GM23338 (cell line): ENCODE measurements at regions not wholly inside any gene's neighbourhood (a gene's known extent, or its start where the extent isn't known, plus 50 kb on each side); places are given as distances from the start of the nearest gene placed in this dataset.

Experiments used
- CREB1 ChIP-seq: fragments of 250-450 bp; sonication (Bioruptor Pico); IDR thresholded peaks from 2 replicates; pipeline ENCODE4 v1.5.0; 2020; ENCODE audit warnings: low read depth, mild to moderate bottlenecking, moderate library complexity
- EZH2 ChIP-seq: fragments of 200-600 bp; sonication (generic); IDR thresholded peaks from one replicate; pipeline ENCODE4 v1.8.0; 2017; ENCODE audit warnings: antibody characterized with exemption, mild to moderate bottlenecking, low read depth; ENCODE audit not compliant: unreplicated experiment
- EZH2phosphoT487 ChIP-seq: fragments of 200-600 bp; sonication (generic); IDR thresholded peaks from one replicate; pipeline ENCODE4 v1.8.1; 2018; ENCODE audit warnings: antibody characterized with exemption; ENCODE audit not compliant: unreplicated experiment
- NANOG ChIP-seq: IDR thresholded peaks from 2 replicates; pipeline ENCODE4 v1.6.1; 2016; ENCODE audit warnings: antibody characterized with exemption, borderline replicate concordance
- POLR2AphosphoS5 ChIP-seq: IDR thresholded peaks from 2 replicates; pipeline ENCODE4 v1.6.1; 2016; ENCODE audit warnings: antibody characterized with exemption, low read depth
- ZNF114 ChIP-seq: fragments of 250-450 bp; sonication (Bioruptor Pico); IDR thresholded peaks from 2 replicates; pipeline ENCODE4 v1.5.0; 2020; ENCODE audit warnings: mild to moderate bottlenecking, moderate library complexity
- ZNF331 ChIP-seq: fragments of 250-450 bp; sonication (Bioruptor Pico); IDR thresholded peaks from 2 replicates; pipeline ENCODE4 v1.5.0; 2020; ENCODE audit warnings: low read depth, mild to moderate bottlenecking, moderate library complexity
- TF ChIP-seq, protein P1 (sequence below): IDR thresholded peaks from one replicate; pipeline ENCODE4 v1.6.1; 2018; ENCODE audit warnings: antibody characterized with exemption; ENCODE audit not compliant: unreplicated experiment
- TF ChIP-seq, protein P2 (sequence below), 2 experiments: fragments of 200-600 bp in 1 of 2; sonication (generic) in 1 of 2; conservative IDR thresholded peaks; 2 replicates each; pipeline versions ENCODE4 v1.5.1 to v1.6.1; 2016 to 2017; ENCODE audit warnings: antibody characterized with exemption in 2 of 2, low read depth in 2 of 2, mild to moderate bottlenecking in 2 of 2, moderate library complexity in 1 of 2
- TF ChIP-seq, protein P3 (sequence below): IDR thresholded peaks from 2 replicates; pipeline ENCODE4 v1.6.1; 2016; ENCODE audit warnings: antibody characterized with exemption

DNA sequence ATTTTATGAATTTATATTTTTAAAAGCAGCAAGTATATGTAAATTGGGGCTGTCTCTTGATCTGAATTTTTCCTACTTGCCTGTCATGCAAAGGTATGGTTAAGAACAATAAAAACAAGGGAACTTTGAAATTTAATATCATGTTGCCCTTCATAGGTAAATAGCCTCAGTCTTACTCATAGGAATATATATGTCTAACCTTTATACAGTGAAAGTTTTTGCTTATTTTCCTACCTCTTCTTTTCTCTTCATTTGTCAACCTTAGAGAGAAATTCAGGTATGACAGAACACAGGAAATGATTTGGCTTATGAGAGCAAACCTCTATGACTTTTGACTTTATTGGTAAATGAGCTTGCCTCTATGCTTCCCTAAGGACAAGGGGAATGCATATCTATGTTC lies 716.0 kb downstream of the CENPC start:
- TF ChIP-seq, protein P1, sequence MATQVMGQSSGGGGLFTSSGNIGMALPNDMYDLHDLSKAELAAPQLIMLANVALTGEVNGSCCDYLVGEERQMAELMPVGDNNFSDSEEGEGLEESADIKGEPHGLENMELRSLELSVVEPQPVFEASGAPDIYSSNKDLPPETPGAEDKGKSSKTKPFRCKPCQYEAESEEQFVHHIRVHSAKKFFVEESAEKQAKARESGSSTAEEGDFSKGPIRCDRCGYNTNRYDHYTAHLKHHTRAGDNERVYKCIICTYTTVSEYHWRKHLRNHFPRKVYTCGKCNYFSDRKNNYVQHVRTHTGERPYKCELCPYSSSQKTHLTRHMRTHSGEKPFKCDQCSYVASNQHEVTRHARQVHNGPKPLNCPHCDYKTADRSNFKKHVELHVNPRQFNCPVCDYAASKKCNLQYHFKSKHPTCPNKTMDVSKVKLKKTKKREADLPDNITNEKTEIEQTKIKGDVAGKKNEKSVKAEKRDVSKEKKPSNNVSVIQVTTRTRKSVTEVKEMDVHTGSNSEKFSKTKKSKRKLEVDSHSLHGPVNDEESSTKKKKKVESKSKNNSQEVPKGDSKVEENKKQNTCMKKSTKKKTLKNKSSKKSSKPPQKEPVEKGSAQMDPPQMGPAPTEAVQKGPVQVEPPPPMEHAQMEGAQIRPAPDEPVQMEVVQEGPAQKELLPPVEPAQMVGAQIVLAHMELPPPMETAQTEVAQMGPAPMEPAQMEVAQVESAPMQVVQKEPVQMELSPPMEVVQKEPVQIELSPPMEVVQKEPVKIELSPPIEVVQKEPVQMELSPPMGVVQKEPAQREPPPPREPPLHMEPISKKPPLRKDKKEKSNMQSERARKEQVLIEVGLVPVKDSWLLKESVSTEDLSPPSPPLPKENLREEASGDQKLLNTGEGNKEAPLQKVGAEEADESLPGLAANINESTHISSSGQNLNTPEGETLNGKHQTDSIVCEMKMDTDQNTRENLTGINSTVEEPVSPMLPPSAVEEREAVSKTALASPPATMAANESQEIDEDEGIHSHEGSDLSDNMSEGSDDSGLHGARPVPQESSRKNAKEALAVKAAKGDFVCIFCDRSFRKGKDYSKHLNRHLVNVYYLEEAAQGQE, result no peak
- TF ChIP-seq, protein P2, sequence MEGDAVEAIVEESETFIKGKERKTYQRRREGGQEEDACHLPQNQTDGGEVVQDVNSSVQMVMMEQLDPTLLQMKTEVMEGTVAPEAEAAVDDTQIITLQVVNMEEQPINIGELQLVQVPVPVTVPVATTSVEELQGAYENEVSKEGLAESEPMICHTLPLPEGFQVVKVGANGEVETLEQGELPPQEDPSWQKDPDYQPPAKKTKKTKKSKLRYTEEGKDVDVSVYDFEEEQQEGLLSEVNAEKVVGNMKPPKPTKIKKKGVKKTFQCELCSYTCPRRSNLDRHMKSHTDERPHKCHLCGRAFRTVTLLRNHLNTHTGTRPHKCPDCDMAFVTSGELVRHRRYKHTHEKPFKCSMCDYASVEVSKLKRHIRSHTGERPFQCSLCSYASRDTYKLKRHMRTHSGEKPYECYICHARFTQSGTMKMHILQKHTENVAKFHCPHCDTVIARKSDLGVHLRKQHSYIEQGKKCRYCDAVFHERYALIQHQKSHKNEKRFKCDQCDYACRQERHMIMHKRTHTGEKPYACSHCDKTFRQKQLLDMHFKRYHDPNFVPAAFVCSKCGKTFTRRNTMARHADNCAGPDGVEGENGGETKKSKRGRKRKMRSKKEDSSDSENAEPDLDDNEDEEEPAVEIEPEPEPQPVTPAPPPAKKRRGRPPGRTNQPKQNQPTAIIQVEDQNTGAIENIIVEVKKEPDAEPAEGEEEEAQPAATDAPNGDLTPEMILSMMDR (conservative IDR thresholded peaks at IDR 0.05; ENCODE audit: low read depth in 2 of 2), result no peak
- TF ChIP-seq POLR2AphosphoS5 (no peak), EZH2 (no peak), EZH2phosphoT487 (no peak), CREB1 (CRISPR knock-in tag) (no peak), ZNF114 (CRISPR knock-in tag) (no peak), ZNF331 (CRISPR knock-in tag) (no peak), NANOG (no peak)
- TF ChIP-seq, protein P3, sequence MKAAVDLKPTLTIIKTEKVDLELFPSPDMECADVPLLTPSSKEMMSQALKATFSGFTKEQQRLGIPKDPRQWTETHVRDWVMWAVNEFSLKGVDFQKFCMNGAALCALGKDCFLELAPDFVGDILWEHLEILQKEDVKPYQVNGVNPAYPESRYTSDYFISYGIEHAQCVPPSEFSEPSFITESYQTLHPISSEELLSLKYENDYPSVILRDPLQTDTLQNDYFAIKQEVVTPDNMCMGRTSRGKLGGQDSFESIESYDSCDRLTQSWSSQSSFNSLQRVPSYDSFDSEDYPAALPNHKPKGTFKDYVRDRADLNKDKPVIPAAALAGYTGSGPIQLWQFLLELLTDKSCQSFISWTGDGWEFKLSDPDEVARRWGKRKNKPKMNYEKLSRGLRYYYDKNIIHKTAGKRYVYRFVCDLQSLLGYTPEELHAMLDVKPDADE, result no peak
